Stimulated activated CD4-positive, alpha-beta T cell treated with anti-CD3 and anti-CD28 coated beads, Interleukin-12 subunit alpha, Interleukin-12 subunit beta, amount 100 ng/mL, for 48 hours (primary cell): ENCODE measurements at regions not wholly inside any gene's neighbourhood (a gene's known extent, or its start where the extent isn't known, plus 50 kb on each side); places are given as distances from the start of the nearest gene placed in this dataset.
"Not testable (repeated sequence)": the region's sequence is repeated elsewhere in the genome, so short reads cannot be mapped to it uniquely, and the experiment has no call there.

Experiments used
- DNase-seq, 3 donors: peaks; one replicate each; pipeline ENCODE4 v3.0.0-alpha.2; 2020; ENCODE audit warnings: low read depth in 2 of 3, low spot score in 1 of 3

DNA sequence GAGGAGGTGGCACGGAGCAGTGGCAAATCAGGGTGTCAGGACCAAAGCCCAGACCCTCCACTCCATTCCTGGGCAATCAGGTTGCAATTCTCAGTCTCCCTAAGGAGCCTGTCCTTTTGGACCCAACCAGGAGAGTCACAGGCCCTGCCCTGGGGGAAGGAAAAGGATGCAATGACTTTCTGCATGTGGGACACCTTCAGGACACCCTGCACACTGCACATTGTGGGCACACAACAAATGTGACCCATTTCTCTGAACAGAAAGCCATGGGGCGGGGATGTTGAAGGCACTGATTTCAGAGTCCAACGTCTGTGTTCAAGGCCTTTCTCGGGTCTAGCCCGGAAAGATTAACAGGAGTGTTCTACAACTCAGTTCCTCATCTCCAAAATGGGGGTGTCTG is 286.2 kb upstream of the FOXF1 start:
- DNase-seq: no peak

DNA sequence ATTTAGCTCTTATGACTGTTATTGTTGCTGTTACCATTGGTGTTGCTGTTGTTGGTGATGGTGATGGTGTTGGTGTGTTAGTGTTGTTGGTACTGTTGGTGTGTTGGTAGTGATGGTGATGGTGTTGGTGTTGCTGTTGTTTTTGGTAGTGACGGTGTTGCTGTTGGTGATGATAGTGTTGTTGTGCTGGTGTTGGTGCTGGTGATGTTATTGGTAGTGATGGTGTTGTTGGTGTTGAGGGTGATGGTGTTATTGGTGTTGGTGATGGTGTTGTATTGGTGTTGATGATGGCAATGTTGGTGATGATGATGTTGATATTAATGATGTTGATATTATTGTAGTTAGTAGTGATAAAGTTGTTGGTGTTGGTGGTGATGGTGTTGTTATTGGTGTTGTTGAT is 285.7 kb upstream of the FOXF1 start:
- no peak for DNase-seq

DNA sequence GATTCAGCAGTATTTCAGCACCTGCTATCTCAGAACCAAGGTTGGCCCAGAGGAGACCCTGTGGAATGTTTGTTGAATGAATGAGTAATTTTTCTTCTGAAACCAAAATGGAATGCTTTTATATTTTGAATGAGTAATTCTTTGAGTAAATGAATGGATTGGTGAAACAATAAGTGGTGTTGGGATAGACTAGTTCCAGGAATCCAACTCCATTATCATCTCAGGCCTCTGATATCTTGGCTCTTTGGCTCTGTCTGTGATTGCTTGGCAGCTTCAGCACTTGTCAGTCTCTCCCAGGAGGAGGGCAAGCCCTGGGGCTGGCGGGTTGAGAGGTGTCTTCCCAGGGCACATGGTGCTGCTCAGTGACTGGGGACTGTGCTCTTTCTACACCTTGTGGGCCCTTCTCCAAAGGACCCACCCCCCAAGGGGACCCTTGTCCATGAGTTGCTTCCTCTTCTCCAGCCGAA is 284.4 kb upstream of the FOXF1 start:
- DNase-seq: no peak

DNA sequence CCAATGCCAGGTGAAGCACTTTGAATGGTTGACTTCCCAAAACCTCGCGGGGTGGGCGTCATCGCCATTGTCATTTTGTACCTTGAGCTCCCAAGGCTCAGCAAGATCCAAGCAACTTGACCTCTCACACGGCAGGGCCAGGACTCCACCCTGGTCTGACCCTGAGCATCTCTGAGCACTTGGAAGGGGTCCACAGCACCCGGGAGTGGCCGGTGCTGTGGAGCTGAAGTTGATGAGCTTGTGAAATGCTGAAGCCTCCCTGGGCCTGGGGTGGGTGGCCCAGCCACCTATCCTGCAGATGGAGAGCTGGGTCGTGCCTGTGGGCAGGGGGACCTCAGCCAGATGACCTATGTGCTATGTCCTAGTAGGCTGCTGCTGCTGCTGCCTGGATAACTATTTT is 283.3 kb upstream of the FOXF1 start:
- no peak for DNase-seq

DNA sequence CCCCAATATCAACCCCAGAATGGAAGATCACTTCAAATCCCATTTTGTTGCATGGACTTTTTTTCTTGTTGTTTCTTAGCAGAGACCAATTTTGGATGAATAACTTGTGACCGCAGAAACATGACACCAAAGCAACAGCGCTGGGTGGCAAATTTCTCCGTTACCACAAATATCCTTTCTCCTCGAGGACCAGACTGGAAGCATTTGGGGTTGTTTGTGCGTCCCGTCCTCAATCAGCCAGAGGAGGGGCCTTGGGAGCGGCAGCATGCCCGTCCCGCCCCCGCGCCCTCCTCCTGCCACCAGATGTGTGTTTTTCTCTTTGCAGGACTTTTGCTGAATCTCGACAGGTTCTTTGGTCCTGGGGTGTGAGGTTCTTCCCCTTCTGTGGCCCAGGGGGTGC is 282.5 kb upstream of the FOXF1 start:
- no peak for DNase-seq

DNA sequence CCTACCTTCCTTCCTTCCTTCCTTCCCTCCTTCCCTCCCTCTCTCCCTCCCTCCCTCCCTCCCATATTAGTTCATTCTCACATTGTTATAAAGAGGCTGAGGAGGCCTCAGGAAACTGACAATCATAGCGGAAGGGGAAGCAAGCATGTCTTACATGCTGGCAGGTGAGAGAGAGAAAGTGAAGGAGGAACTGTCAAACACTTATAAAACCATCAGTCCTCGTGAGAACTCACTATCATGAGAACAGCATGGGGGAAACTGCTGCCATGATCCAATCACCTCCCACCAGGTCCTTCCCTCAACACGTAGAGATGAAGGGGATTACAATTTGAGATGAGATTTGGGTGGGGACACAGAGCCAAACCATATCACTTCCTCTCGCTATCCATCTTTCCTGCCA is 281.6 kb upstream of the FOXF1 start:
- DNase-seq: no peak

DNA sequence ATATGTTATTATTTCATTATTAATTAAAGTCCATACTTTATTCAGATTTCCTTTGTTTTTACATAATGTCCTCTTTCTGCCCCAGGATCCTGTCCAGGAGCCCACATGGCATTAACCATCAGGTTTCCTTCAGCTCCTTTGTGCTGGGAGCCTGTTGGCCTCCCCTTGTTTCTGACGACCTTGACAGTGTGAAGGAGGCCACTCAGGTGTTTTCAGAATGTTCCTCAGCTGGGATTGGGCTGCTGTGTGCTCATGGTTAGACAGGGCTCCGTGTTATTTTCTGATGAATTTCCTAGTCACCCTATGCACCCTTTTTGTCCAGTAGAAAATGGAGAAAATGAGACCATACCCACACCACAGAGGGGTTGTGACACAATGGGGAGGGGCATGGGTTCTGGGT is 281.0 kb upstream of the FOXF1 start:
- DNase-seq: no peak

DNA sequence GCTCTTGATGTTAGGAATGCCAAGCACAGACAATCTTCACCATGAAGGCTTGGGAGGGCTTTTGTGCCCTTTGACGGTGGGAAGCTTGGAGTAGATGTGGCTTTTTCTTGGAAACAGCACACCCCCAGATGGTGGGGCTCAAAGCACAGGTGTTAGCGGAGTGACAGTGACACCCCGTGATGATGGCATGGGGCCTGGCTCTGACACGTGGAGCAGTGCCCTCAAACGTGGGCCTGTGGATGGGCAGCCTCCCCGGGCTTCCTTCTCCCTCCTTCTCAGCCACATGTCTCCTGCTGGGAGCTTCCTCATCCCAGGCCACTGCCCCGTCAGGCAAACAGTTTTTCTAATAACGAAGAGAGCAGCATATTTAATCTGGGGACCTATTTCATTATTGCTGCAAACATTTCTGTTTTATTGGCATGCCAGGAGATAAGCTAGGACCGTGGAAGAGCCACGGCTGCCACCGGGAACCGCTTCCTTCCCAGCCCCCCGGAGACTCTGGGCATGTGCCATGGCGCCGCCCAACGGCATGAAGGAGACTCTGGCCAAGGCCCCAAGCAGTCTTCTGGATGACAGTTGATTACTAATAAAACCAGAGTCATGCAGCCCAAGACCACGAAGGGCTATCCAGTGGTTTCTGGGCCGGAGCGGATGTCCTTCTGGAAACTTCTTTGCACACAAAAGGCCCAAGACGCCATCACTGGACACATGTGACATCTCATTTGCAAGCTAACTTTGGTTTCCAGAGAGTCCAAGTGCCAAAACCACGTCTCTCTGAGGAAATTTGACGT is 280.3 kb upstream of the FOXF1 start:
- DNase-seq: no peak

DNA sequence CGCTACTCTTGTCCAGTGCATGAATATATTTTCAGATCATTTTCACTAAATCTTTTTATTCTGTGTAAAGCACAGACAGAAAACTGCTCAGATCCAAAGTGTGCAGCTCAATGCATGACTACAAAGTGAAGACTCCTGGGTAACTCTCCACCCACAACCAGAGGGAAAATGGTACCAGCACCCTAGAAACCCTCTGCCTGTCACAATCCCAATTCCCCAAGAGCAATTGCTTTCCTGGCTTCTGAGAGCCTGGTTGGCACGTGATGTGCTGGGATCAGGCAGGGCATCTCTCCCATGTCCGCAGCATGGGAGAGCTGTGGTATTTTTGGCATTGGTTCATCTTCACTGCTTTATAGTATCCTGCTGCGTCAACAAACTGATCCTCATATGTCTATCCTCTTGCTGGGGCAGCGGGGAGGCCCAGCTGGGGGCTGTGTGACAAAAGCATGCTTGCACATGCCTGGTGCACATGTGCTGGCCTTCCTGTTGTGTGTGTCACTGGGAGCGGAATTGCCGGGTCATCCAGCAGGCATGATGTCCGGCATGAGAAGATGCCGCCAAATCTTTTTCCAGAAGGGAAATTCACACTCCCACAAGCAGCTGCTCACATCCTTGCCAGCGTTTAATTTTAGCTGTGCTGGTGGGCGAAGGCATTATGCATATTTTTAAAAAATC is 278.9 kb upstream of the FOXF1 start:
- no peak for DNase-seq

DNA sequence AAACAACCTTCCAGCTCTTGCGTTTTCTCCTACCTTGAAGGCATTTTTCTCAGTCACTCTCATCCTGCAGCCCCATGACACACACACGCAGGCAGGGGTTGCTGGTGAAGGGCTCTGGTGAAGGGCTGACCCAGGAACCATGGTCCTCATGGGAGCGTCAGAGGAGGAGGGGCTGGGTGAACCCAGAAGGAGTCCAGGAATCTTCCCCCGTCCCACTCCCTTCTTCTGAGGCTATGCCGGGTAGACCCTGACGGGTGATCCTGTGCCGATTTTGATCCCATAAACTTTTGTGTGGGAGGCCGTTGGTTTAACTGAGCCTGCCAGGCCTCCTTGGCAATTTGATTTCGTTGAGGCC is 278.4 kb upstream of the FOXF1 start:
- no peak for DNase-seq

DNA sequence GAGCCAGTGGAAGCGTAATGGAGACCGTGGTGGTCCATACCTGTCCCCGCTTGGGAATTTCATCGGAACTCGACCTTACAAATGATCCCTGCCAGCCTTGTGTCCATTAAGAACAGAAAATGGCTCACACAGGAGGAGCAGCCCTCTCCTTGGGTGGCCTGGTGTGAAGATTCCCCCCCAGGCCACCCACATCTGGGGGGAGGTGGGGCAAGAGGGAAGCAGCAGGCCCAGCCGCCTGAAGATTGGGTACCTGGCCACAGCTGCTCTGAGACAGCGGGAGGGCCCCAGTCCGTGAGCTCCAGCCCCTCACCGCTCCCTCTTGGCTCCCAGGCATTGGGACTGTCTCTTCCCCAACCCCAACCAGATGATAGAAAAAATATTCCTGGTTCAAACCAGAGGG is 277.8 kb upstream of the FOXF1 start:
- DNase-seq: no peak

DNA sequence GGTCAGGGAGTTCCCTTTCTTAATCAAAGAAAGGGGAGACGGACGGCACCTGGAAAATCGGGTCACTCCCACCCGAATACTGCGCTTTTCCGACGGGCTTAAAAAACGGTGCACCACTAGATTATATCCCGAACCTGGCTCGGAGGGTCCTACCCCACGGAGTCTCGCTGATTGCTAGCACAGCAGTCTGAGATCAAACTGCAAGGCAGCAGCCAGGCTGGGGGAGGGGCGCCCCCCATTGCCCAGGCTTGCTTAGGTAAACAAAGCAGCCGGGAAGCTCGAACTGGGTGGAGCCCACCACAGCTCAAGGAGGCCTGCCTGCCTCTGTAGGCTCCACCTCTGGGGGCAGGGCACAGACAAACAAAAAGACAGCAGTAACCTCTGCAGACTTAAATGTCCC is 276.8 kb upstream of the FOXF1 start:
- DNase-seq: not testable (repeated sequence)

DNA sequence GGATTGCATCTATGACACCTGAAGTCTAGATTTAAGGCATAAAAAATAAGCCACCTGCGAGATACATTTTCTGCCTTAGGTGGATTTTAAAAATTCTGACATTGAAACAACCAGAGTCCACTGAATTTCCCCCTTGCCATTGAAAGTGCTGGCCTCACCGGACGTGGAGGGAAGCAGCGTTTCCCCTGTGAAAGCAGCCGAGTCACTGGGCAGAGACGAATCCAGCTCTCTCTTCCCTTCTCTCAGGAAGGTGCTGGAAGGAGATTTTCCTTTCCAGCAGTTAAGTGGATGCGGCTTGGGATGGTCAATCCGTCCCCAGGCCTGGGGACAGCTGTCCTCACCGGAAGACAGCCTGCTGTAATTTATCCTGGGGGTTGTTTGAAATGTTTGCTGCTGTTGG is 270.9 kb upstream of the FOXF1 start:
- DNase-seq: no peak

DNA sequence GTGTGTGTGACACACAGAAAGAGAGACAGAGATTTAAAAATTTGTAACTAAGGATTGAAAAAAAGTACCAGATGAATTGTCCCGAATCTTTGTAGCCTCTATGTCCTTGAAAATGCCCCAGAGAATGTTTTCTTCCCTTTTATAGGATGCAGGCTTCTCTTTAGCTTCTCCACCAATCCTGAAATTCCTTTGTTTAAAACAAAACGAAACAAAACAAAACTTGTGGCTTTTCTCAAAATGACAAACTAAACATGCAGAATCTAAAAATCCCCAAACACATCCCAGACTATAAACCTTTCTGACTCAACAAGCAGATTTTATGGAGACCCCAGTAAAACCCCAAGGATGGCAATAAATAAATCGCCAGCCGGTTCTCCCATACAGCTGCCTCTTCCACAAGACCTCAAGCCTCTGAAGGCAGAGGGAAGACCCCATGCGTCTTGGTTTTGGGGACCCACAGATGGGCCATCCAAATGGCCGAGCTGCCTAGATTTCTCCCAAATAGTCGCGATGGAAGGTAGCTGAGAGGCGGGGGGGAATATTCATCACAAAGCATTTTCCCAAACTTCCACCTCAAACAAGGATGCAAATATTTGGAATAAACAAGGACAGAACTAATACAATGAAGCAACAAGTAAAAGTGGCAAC is 269.5 kb upstream of the FOXF1 start:
- DNase-seq: no peak

DNA sequence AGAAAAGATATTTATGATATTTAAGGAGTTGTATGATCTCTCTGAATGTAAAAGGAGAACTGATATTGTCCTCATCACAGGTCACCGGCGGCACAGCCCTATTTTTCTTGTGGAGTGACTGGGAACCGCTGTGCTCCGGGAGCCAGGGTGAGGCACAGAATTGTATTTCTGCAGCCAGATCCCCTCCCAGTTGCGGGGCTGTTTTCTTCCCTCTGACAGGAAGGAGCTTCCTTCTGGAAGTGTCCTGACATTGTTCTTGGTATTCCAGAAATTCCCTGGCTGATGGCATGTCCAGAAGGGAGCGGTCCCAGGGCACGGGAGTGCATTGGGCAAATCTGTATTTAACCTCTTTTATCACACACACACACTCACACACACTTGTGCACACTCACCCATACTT is 268.6 kb upstream of the FOXF1 start:
- no peak for DNase-seq

DNA sequence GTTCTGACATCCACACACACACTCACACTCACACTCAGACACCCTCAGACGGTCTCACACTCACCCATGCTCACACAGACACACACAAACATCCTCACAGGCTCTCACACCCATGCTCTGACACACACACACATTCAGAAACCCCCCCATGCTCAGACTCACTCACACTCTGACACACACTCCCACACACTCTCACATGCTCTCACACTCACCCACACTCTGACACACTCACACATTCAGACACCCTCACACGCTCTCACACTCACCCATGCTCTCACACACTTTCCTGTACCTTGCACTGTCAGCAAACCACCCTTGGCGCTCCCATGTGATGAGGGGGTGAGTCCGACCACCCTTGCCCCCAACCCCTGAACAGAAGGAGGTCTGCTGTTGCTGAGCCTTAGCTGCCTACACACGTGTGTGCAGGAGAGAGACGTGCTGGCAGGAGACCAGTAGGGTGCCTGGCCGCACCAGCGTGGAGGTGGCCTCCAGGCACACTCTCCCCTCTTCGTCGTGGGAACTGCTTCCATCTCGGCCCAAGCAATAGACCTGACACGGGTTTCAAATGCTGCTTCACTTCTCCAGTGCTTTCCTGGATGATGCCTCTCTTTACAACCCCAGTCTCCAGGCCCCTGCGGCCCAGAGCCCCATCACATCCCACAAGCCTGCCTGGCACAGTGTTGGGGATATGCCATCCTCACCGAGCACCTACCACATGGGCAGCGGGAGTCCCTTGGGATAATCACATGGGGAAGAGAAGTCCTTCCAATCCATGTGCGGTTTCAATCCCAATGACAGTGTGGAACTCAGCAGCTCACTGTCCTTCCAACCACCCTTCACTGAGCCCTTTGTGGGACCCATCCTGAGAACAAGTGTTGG is 267.8 kb upstream of the FOXF1 start:
- no peak for DNase-seq

DNA sequence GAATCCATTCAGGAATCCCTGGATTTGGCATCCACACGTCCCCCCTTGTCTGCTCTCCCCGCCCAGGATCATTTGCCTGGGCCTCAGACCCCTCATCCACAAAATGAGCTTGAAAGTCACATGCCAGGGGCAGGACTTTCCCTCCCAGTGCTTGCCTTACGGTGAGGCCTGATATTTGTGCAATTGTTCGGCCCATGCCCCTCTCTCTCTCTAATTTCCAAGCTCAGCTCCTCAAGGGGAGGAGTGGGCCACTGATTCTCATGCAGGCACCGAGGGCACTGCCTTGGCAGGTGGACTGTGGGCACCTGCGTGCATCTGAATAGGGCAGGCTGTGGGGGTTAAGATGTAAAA is 267.2 kb upstream of the FOXF1 start:
- no peak for DNase-seq

DNA sequence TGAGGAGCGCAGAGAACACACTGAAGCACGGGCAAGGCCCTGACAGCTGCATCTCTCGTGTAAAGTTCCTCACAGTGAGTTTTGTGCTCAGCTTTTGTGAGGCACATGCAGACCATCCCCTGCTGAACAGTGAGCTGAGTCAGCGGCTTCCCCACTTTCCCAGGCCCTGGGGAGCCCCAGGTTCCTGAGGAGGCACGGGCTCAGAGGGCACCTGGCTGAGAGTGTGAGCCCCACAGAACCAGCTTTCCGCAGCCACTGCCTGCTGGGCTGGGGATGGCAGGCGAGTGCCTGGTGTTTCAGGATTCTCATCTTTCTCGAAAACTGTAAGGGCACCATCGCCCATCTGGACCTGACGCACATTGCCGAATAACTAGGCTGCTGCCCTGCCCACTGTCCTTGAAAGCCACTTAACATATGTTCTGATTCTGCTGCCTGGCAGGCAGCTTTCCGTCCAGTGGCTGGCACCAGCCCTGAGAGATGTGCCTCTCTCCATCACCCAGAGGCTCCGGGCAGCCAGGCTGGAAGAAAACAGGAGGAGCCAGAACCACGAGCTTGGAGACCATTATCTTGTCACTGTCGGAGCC is 266.7 kb upstream of the FOXF1 start:
- DNase-seq: no peak

DNA sequence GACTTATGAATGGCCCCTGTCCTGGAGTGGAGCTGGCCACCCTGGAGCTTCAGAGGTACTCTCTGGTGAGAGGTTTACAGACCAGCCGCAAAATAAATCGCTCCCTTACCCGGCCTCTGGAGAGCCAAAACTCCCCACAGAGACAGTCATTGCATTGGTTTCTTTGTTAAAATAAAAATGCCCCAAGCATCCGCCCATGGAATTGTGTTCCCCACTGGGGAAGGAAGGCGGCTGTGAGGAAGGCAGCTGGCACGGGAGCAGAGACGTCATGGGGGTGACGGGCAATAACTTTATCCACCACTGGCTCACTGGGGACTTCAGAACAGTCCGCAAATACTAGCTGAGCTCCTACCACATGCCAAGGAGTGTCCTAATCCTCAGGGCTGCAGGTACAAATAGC is 266.2 kb upstream of the FOXF1 start:
- DNase-seq: no peak

DNA sequence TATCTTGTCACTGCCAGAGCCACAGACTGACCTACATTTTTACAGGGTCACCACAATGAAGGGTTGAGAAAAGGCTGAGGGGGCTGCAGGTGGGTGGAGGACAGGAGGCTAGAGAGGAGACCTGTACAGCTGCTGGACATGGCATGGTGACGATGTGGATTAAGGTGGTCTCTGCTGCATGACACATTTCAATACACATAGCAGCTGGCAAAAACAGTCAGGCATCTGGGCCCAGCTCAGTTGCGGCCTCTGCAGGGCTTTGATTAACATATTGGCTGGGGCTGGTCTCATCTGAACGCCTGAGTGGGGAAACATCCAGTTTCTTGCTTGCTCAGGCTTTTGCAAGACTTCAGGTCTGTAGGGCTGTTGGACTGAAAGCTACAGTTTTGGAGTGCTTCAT is 265.4 kb upstream of the FOXF1 start:
- DNase-seq: no peak

DNA sequence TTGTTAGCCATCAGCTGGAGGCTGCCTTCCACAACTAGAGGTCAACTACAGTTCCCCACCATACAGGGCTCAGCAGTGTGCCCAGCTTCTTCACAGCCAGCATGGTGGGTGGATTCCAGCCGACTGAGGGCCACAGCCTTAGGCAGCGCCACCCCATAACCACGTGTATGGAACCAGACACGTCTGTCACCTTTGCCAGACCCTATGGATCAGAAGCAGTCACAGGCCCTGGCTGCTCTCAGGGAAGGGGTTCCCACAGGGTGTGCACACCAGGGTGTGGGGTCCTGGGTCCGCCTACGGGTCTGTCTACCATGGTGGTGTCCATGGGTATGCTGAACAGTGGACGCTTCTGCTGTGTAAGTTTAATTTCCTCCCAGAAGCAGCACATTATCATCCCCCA is 265.0 kb upstream of the FOXF1 start:
- no peak for DNase-seq
